ENCODE measurements at regions not wholly inside any gene's neighbourhood (a gene's known extent, or its start where the extent isn't known, plus 50 kb on each side); places are given as distances from the start of the nearest gene placed in this dataset.

GRCh38 chr9:113712053-113712452, 164.1 kb upstream of the ZNF618 start:
- no peak for TF ChIP-seq POLR2AphosphoS5 (IDR thresholded peaks at IDR 0.05; ENCODE audit: insufficient read depth in 1 of 2, low read depth in 1 of 2)
- TF ChIP-seq POLR2A (IDR thresholded peaks at IDR 0.05): no peak
